Astrocyte of the spinal cord (primary cell): ENCODE measurements at regions not wholly inside any gene's neighbourhood (a gene's known extent, or its start where the extent isn't known, plus 50 kb on each side); places are given as distances from the start of the nearest gene placed in this dataset.
A peak's percentile ranks its signal among the peaks of the same experiment; 100 is the strongest.

Source experiments
- DNase-seq: peaks from one replicate; pipeline ENCODE4 v3.0.0; 2011; ENCODE audit warnings: low read depth, low spot score
- H3K4me3 ChIP-seq: 2 replicates; pipeline ENCODE4 v1.5.1; 2011; ENCODE audit warnings: low read depth, mild to moderate bottlenecking, low read length, moderate library complexity
- CTCF ChIP-seq: IDR thresholded peaks from 2 replicates; pipeline ENCODE4 v1.5.1; 2012; ENCODE audit warnings: low read depth, mild to moderate bottlenecking, low read length, inconsistent platforms
- in situ Hi-C: cut with HindIII; loops from 2 replicates; pipeline ENCODE4 v1.10.0; 2017; ENCODE audit warnings: low sequenced_read_pairs

- peak; percentile 8 for DNase-seq
- no peak overlapping the region for H3K4me3 ChIP-seq
- in situ Hi-C loops: no loop called here
- TF ChIP-seq CTCF: no peak
Measured at GRCh38 chr10:90451283-90451682, 406.6 kb downstream of the HTR7 start.

- no peak overlapping the region for H3K4me3 ChIP-seq
- in situ Hi-C loops: no loop called here
- TF ChIP-seq CTCF: no peak
- no peak for DNase-seq
Measured at GRCh38 chr10:90458054-90458453, 399.8 kb downstream of the HTR7 start.

- no peak for DNase-seq
- in situ Hi-C loops: no loop called here
- TF ChIP-seq CTCF: no peak
- no peak overlapping the region for H3K4me3 ChIP-seq
Measured at GRCh38 chr10:90458571-90458970, 399.3 kb downstream of the HTR7 start.

GRCh38 chr10:90461437-90462155, 396.2 kb downstream of the HTR7 start:
- H3K4me3 ChIP-seq: no peak overlapping the region
- no peak for TF ChIP-seq CTCF
- in situ Hi-C loops: no loop called here
- DNase-seq: peak; percentile 82

- TF ChIP-seq CTCF: no peak
- DNase-seq: peak; percentile 48
- H3K4me3 ChIP-seq: no peak overlapping the region
- in situ Hi-C loops: no loop called here
Measured at GRCh38 chr10:90462749-90463470, 394.9 kb downstream of the HTR7 start.

GRCh38 chr10:90464329-90464728, 393.5 kb downstream of the HTR7 start:
- no peak overlapping the region for H3K4me3 ChIP-seq
- DNase-seq: no peak
- no peak for TF ChIP-seq CTCF
- in situ Hi-C loops: no loop called here
